HEK293 (cell line): ENCODE measurements at regions not wholly inside any gene's neighbourhood (a gene's known extent, or its start where the extent isn't known, plus 50 kb on each side); places are given as distances from the start of the nearest gene placed in this dataset.

Experiments used
- ATF2 ChIP-seq: fragments of 450-650 bp; formaldehyde crosslinking; IDR thresholded peaks from 2 replicates; pipeline ENCODE4 v1.5.1; 2016; ENCODE audit warnings: missing biosample characterization, missing genetic modification characterization, low read depth
- CTCF ChIP-seq: fragments of 450-650 bp; formaldehyde crosslinking; IDR thresholded peaks from 2 replicates; pipeline ENCODE4 v1.5.1; 2016; ENCODE audit warnings: missing biosample characterization, missing genetic modification characterization
- HIC1 ChIP-seq: fragments of 450-650 bp; formaldehyde crosslinking; IDR thresholded peaks from 2 replicates; pipeline ENCODE4 v1.5.1; 2016; ENCODE audit warnings: missing biosample characterization, missing genetic modification characterization
- HOXD13 ChIP-seq: sonication (generic); formaldehyde crosslinking; IDR thresholded peaks from 2 replicates; pipeline ENCODE4 v1.8.0; 2022; ENCODE audit warnings: missing genetic modification reagents, borderline replicate concordance
- YY1 ChIP-seq: fragments of 450-650 bp; formaldehyde crosslinking; IDR thresholded peaks from 2 replicates; pipeline ENCODE4 v1.5.1; 2018; ENCODE audit warnings: missing biosample characterization, missing genetic modification characterization
- ZBTB8A ChIP-seq: fragments of 450-650 bp; formaldehyde crosslinking; IDR thresholded peaks from 2 replicates; pipeline ENCODE4 v1.5.1; 2016; ENCODE audit warnings: missing biosample characterization, missing genetic modification characterization
- ZFP41 ChIP-seq: fragments of 450-650 bp; formaldehyde crosslinking; IDR thresholded peaks from 2 replicates; pipeline ENCODE4 v1.5.1; 2016; ENCODE audit warnings: missing biosample characterization, missing genetic modification characterization, borderline replicate concordance
- ZNF510 ChIP-seq: fragments of 450-650 bp; formaldehyde crosslinking; IDR thresholded peaks from 2 replicates; pipeline ENCODE4 v1.5.1; 2018; ENCODE audit warnings: mild to moderate bottlenecking, missing genetic modification characterization, missing biosample characterization; ENCODE audit not compliant: insufficient replicate concordance
- ZNF544 ChIP-seq: fragments of 450-650 bp; formaldehyde crosslinking; IDR thresholded peaks from 2 replicates; pipeline ENCODE4 v1.5.0; 2017; ENCODE audit warnings: missing biosample characterization, missing genetic modification characterization
- ZNF555 ChIP-seq: fragments of 450-650 bp; formaldehyde crosslinking; conservative IDR thresholded peaks from 2 replicates; pipeline ENCODE4 v1.5.1; 2017; ENCODE audit warnings: missing biosample characterization, mild to moderate bottlenecking, missing genetic modification characterization, inconsistent platforms
- ZNF580 ChIP-seq: fragments of 450-650 bp; formaldehyde crosslinking; IDR thresholded peaks from 2 replicates; pipeline ENCODE4 v1.5.1; 2016; ENCODE audit warnings: missing biosample characterization, missing genetic modification characterization
- ZNF623 ChIP-seq: fragments of 450-650 bp; formaldehyde crosslinking; IDR thresholded peaks from 2 replicates; pipeline ENCODE4 v1.5.1; 2016; ENCODE audit warnings: missing biosample characterization, missing genetic modification characterization
- ZNF792 ChIP-seq: fragments of 450-650 bp; formaldehyde crosslinking; IDR thresholded peaks from 2 replicates; pipeline ENCODE4 v1.5.1; 2016; ENCODE audit warnings: missing biosample characterization, missing genetic modification characterization
- ZSCAN4 ChIP-seq: fragments of 450-650 bp; formaldehyde crosslinking; IDR thresholded peaks from 2 replicates; pipeline ENCODE4 v1.5.1; 2017; ENCODE audit warnings: missing biosample characterization, missing genetic modification characterization

- no peak for TF ChIP-seq HIC1 (tag by site-specific recombination)
- TF ChIP-seq ATF2 (tag by site-specific recombination) = no peak
- TF ChIP-seq ZSCAN4 (tag by site-specific recombination) = no peak
- TF ChIP-seq CTCF (tag by site-specific recombination) = no peak
- TF ChIP-seq ZNF623 (tag by site-specific recombination) = no peak
- TF ChIP-seq ZNF510 (tag by site-specific recombination) = no peak
- no peak for TF ChIP-seq ZBTB8A (tag by site-specific recombination)
- no peak for TF ChIP-seq HOXD13 (CRISPR knock-in tag)
- no peak for TF ChIP-seq ZFP41 (tag by site-specific recombination)
- no peak for TF ChIP-seq YY1 (tag by site-specific recombination)
- no peak for TF ChIP-seq ZNF792 (tag by site-specific recombination)
- TF ChIP-seq ZNF555 (tag by site-specific recombination) = no peak
- no peak for TF ChIP-seq ZNF580 (tag by site-specific recombination)
- TF ChIP-seq ZNF544 = no peak
These were observed 70.6 kb upstream of the CENPE start for GRCh38 chr4:103268746-103269145.
